ENCODE measurements at regions not wholly inside any gene's neighbourhood (a gene's known extent, or its start where the extent isn't known, plus 50 kb on each side); places are given as distances from the start of the nearest gene placed in this dataset.
A peak's percentile ranks its signal among the peaks of the same experiment; 100 is the strongest.

GRCh38 chr22:49636214-49636613, 191.5 kb downstream of the BRD1 start:
- H3K4me3 ChIP-seq (ENCODE audit: low read depth in 1 of 2, low read length in 2 of 2) = no peak overlapping the region
- no peaks in the 10 kb centered on the region for H3K27me3 ChIP-seq (ENCODE audit: control insufficient read depth in 1 of 2, insufficient read depth in 2 of 2, low read length in 2 of 2)
- no peak overlapping the region for H3K27ac ChIP-seq (ENCODE audit: low read depth, low read length)

GRCh38 chr22:49634006-49634772, 193.5 kb downstream of the BRD1 start:
- Histone ChIP-seq H3K9me3 (ENCODE audit: control insufficient read depth in 1 of 2, low read length in 2 of 2) (no peaks in the 10 kb centered on the region), H3K27ac (ENCODE audit: low read depth, low read length) (no peak overlapping the region), H3K9ac (ENCODE audit: low read depth in 1 of 2, low read length in 2 of 2) (no peak overlapping the region), H3K4me3 (ENCODE audit: low read depth in 1 of 2, low read length in 2 of 2) (no peak overlapping the region), H3K4me1 (ENCODE audit: control insufficient read depth in 1 of 2, insufficient read depth in 2 of 2, low read length in 2 of 2) (peaks cover 0 to 5% of the 10 kb centered on the region in 2 donors), H3K27me3 (ENCODE audit: control insufficient read depth in 1 of 2, insufficient read depth in 2 of 2, low read length in 2 of 2) (no peaks in the 10 kb centered on the region), H3K36me3 (ENCODE audit: control insufficient read depth in 1 of 2, insufficient read depth in 2 of 2, low read length in 2 of 2) (no peaks in the 10 kb centered on the region)

More at GRCh38 chr22:49636214-49636613, 191.5 kb downstream of the BRD1 start:
- no peak overlapping the region for H3K9ac ChIP-seq (ENCODE audit: low read depth in 1 of 2, low read length in 2 of 2)
- no peaks in the 10 kb centered on the region for H3K9me3 ChIP-seq (ENCODE audit: control insufficient read depth in 1 of 2, low read length in 2 of 2)
- peaks cover 0 to 5% of the 10 kb centered on the region in 2 donors for H3K4me1 ChIP-seq (ENCODE audit: control insufficient read depth in 1 of 2, insufficient read depth in 2 of 2, low read length in 2 of 2)
- no peaks in the 10 kb centered on the region for H3K36me3 ChIP-seq (ENCODE audit: control insufficient read depth in 1 of 2, insufficient read depth in 2 of 2, low read length in 2 of 2)

- no peaks in the 10 kb centered on the region for H3K27me3 ChIP-seq (ENCODE audit: control insufficient read depth in 1 of 2, insufficient read depth in 2 of 2, low read length in 2 of 2)
- peaks cover 0 to 5% of the 10 kb centered on the region in 2 donors for H3K4me1 ChIP-seq (ENCODE audit: control insufficient read depth in 1 of 2, insufficient read depth in 2 of 2, low read length in 2 of 2)
- no peak overlapping the region for H3K4me3 ChIP-seq (ENCODE audit: low read depth in 1 of 2, low read length in 2 of 2)
- H3K36me3 ChIP-seq (ENCODE audit: control insufficient read depth in 1 of 2, insufficient read depth in 2 of 2, low read length in 2 of 2) = no peaks in the 10 kb centered on the region
- no peaks in the 10 kb centered on the region for H3K9me3 ChIP-seq (ENCODE audit: control insufficient read depth in 1 of 2, low read length in 2 of 2)
- no peak overlapping the region for H3K27ac ChIP-seq (ENCODE audit: low read depth, low read length)
- H3K9ac ChIP-seq (ENCODE audit: low read depth in 1 of 2, low read length in 2 of 2) = no peak overlapping the region
Measured at GRCh38 chr22:49633010-49633324, 194.7 kb downstream of the BRD1 start.

GRCh38 chr22:49632199-49633009, 195.3 kb downstream of the BRD1 start:
- Histone ChIP-seq H3K9ac (ENCODE audit: low read depth in 1 of 2, low read length in 2 of 2) (peak overlapping the region in 1 of 2 donors; percentile 25), H3K27me3 (ENCODE audit: control insufficient read depth in 1 of 2, insufficient read depth in 2 of 2, low read length in 2 of 2) (no peaks in the 10 kb centered on the region), H3K9me3 (ENCODE audit: control insufficient read depth in 1 of 2, low read length in 2 of 2) (no peaks in the 10 kb centered on the region), H3K4me1 (ENCODE audit: control insufficient read depth in 1 of 2, insufficient read depth in 2 of 2, low read length in 2 of 2) (peaks cover 0 to 5% of the 10 kb centered on the region in 2 donors), H3K36me3 (ENCODE audit: control insufficient read depth in 1 of 2, insufficient read depth in 2 of 2, low read length in 2 of 2) (no peaks in the 10 kb centered on the region), H3K4me3 (ENCODE audit: low read depth in 1 of 2, low read length in 2 of 2) (peak overlapping the region; percentile 19 to 51), H3K27ac (ENCODE audit: low read depth, low read length) (no peak overlapping the region)

- H3K27ac ChIP-seq (ENCODE audit: low read depth, low read length) = no peak overlapping the region
- no peaks in the 10 kb centered on the region for H3K36me3 ChIP-seq (ENCODE audit: control insufficient read depth in 1 of 2, insufficient read depth in 2 of 2, low read length in 2 of 2)
- H3K4me1 ChIP-seq (ENCODE audit: control insufficient read depth in 1 of 2, insufficient read depth in 2 of 2, low read length in 2 of 2) = peaks cover 0 to 5% of the 10 kb centered on the region in 2 donors
- no peaks in the 10 kb centered on the region for H3K27me3 ChIP-seq (ENCODE audit: control insufficient read depth in 1 of 2, insufficient read depth in 2 of 2, low read length in 2 of 2)
- H3K4me3 ChIP-seq (ENCODE audit: low read depth in 1 of 2, low read length in 2 of 2) = no peak overlapping the region
- no peak overlapping the region for H3K9ac ChIP-seq (ENCODE audit: low read depth in 1 of 2, low read length in 2 of 2)
- H3K9me3 ChIP-seq (ENCODE audit: control insufficient read depth in 1 of 2, low read length in 2 of 2) = no peaks in the 10 kb centered on the region
Measured at GRCh38 chr22:49630448-49630946, 197.2 kb downstream of the BRD1 start.

GRCh38 chr22:49629586-49630447, 197.9 kb downstream of the BRD1 start:
- Histone ChIP-seq H3K9ac (ENCODE audit: low read depth in 1 of 2, low read length in 2 of 2) (no peak overlapping the region), H3K27ac (ENCODE audit: low read depth, low read length) (no peak overlapping the region), H3K27me3 (ENCODE audit: control insufficient read depth in 1 of 2, insufficient read depth in 2 of 2, low read length in 2 of 2) (no peaks in the 10 kb centered on the region), H3K4me1 (ENCODE audit: control insufficient read depth in 1 of 2, insufficient read depth in 2 of 2, low read length in 2 of 2) (peaks cover 0 to 5% of the 10 kb centered on the region in 2 donors), H3K4me3 (ENCODE audit: low read depth in 1 of 2, low read length in 2 of 2) (no peak overlapping the region), H3K36me3 (ENCODE audit: control insufficient read depth in 1 of 2, insufficient read depth in 2 of 2, low read length in 2 of 2) (no peaks in the 10 kb centered on the region), H3K9me3 (ENCODE audit: control insufficient read depth in 1 of 2, low read length in 2 of 2) (no peaks in the 10 kb centered on the region)

GRCh38 chr22:49629261-49629570, 198.5 kb downstream of the BRD1 start:
- Histone ChIP-seq H3K9me3 (ENCODE audit: control insufficient read depth in 1 of 2, low read length in 2 of 2) (no peaks in the 10 kb centered on the region), H3K4me3 (ENCODE audit: low read depth in 1 of 2, low read length in 2 of 2) (no peak overlapping the region), H3K4me1 (ENCODE audit: control insufficient read depth in 1 of 2, insufficient read depth in 2 of 2, low read length in 2 of 2) (peaks cover 0 to 5% of the 10 kb centered on the region in 2 donors), H3K27ac (ENCODE audit: low read depth, low read length) (no peak overlapping the region), H3K27me3 (ENCODE audit: control insufficient read depth in 1 of 2, insufficient read depth in 2 of 2, low read length in 2 of 2) (no peaks in the 10 kb centered on the region), H3K9ac (ENCODE audit: low read depth in 1 of 2, low read length in 2 of 2) (no peak overlapping the region), H3K36me3 (ENCODE audit: control insufficient read depth in 1 of 2, insufficient read depth in 2 of 2, low read length in 2 of 2) (no peaks in the 10 kb centered on the region)

GRCh38 chr22:49628391-49629260, 199.0 kb downstream of the BRD1 start:
- H3K4me1 ChIP-seq (ENCODE audit: control insufficient read depth in 1 of 2, insufficient read depth in 2 of 2, low read length in 2 of 2) = peaks cover 0 to 5% of the 10 kb centered on the region in 2 donors

More at GRCh38 chr22:49628391-49629260, 199.0 kb downstream of the BRD1 start:
- Histone ChIP-seq H3K36me3 (ENCODE audit: control insufficient read depth in 1 of 2, insufficient read depth in 2 of 2, low read length in 2 of 2) (no peaks in the 10 kb centered on the region), H3K9ac (ENCODE audit: low read depth in 1 of 2, low read length in 2 of 2) (no peak overlapping the region), H3K27me3 (ENCODE audit: control insufficient read depth in 1 of 2, insufficient read depth in 2 of 2, low read length in 2 of 2) (no peaks in the 10 kb centered on the region), H3K27ac (ENCODE audit: low read depth, low read length) (no peak overlapping the region), H3K9me3 (ENCODE audit: control insufficient read depth in 1 of 2, low read length in 2 of 2) (no peaks in the 10 kb centered on the region), H3K4me3 (ENCODE audit: low read depth in 1 of 2, low read length in 2 of 2) (no peak overlapping the region)

Measured in duodenal mucosa (tissue), 2 donors.